Psoas muscle (tissue), 7 donors: ENCODE measurements at regions not wholly inside any gene's neighbourhood (a gene's known extent, or its start where the extent isn't known, plus 50 kb on each side); places are given as distances from the start of the nearest gene placed in this dataset.
A peak's percentile ranks its signal among the peaks of the same experiment; 100 is the strongest.
"Not testable (repeated sequence)": the region's sequence is repeated elsewhere in the genome, so short reads cannot be mapped to it uniquely, and the experiment has no call there.

Experiments
- ATAC-seq, 4 donors: fragments of 200-7000 bp; cut with Tn5 transposase; one replicate each; pipeline ENCODE4 v1.9.1; 2020; ENCODE audit warnings: moderate library complexity in 3 of 4, mild to moderate bottlenecking in 2 of 4
- DNase-seq, 2 donors: peaks; one replicate each; pipeline ENCODE4 v3.0.0-alpha.2; 2020
- H3K27ac ChIP-seq: fragments of 200-600 bp; one replicate; pipeline ENCODE4 v1.8.0; 2022
- H3K27me3 ChIP-seq, 3 donors: fragments of 200-600 bp in 1 of 3; one replicate each; pipeline versions ENCODE4 v1.6.1 to v1.8.0; 2013 to 2022; ENCODE audit warnings: low read length in 2 of 3, mild to moderate bottlenecking in 2 of 3, moderate library complexity in 1 of 3; ENCODE audit not compliant: insufficient read depth in 3 of 3
- H3K36me3 ChIP-seq, 2 donors: fragments of 200-600 bp in 1 of 2; one replicate each; pipeline versions ENCODE4 v1.6.1 to v1.8.0; 2013 to 2022; ENCODE audit warnings: low read depth in 1 of 2, mild to moderate bottlenecking in 1 of 2, moderate library complexity in 1 of 2; ENCODE audit not compliant: insufficient read depth in 1 of 2
- H3K4me1 ChIP-seq: fragments of 200-600 bp; one replicate; pipeline ENCODE4 v1.8.0; 2022
- H3K4me3 ChIP-seq: fragments of 200-600 bp; one replicate; pipeline ENCODE4 v1.8.0; 2022; ENCODE audit warnings: mild to moderate bottlenecking
- H3K9me3 ChIP-seq: fragments of 200-600 bp; one replicate; pipeline ENCODE4 v1.8.0; 2022
- WGBS, 3 donors: extraction: QIAGEN DNeasy Blood & Tissue Kit; methylation state at CpG; one replicate each; pipeline versions ENCODE4 v1.1.6 to v1.1.7; 2013; 5-methylcytosine and 5-hydroxymethylcytosine counted together
- intact Hi-C, 2 donors: fragments of 100-400 bp; cut with DNase I; formaldehyde crosslinking; loops; one replicate each; pipeline versions ENCODE4 v1.11.0 to v1.14.2; 2022
- TF ChIP-seq, protein P1 (sequence below): fragments of 200-600 bp; IDR thresholded peaks from one replicate; pipeline ENCODE4 v1.8.0; 2022; ENCODE audit warnings: antibody characterized with exemption
- donor health status: healthy with polysubstance abuse.
- donor health status: DM: no; HTN: no; CAD: no; lungs with moderate emphysema.
- donor health status: Bipolar disorder and iron deficiency.
- donor health status: healthy.
- donor health status: DM: yes; HTN: yes; CAD: no.
- donor health status: DM: no; HTN: no; CAD: no.
- donor health status: DM: yes; HTN: yes; CAD: no.

DNA sequence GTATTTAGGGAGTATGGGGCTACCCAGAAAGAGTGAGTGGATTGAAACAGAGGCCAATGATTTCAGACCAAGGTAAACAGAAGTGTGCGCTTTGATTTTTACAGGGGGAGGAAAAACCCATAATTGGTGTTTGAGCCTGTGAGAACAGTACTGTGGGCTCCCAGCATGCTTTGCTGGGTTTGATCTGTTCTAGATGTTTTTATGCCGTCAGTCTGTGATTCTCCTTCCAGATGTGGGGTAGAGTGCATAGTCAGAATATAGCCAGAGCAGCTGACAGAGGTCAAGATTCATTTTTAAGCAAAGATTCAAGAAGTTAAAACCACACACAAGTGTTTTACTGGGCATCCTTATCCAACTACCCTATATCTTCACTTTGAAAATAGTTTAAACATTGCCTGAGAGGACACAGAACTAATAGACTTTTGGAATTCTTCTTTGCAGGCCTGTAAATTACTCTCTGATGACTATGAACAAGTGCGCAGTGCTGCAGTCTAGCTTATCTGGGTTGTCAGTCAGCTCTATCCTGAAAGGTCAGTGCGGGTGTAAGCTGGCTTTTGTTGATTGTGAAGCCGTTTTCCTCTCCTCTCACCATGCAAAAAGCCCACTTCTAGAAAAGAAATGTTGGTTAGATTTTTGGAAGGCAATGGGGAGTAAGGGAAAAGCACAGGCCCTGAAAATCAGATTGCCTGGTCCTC, 216.2 kb upstream of the VKORC1L1 start:
- H3K27ac ChIP-seq, H3K4me1 ChIP-seq, DNase-seq, H3K27me3 ChIP-seq, ATAC-seq, intact Hi-C loops, H3K4me3 ChIP-seq, H3K9me3 ChIP-seq, H3K36me3 ChIP-seq: not testable (repeated sequence)
- WGBS, 3 donors, result no CpG with 5 or more reads among the region's 5 CpGs

DNA sequence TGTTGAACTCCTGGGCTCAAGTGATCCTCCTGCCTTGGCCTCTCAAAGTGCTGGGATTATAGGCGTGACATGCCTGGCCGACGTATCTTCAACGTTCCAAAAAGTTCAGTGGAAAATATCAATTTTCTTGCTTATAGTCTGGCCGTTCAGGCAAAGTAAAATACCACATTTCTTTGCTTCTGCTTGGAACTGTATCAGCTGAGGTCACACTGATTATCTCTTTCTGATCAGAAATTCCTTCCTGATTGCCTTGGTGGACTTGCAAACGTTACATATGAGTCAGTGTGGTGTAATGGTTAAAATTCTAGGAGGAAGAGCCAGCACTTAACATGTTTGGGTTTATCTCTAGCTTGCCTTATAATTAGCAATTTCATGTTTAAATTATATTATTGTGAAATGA, 189.5 kb upstream of the VKORC1L1 start:
- intact Hi-C loops, DNase-seq, H3K27ac ChIP-seq, ATAC-seq, H3K27me3 ChIP-seq, H3K4me3 ChIP-seq, H3K36me3 ChIP-seq, H3K4me1 ChIP-seq, H3K9me3 ChIP-seq: not testable (repeated sequence)
- 31 to 47% (median 37%) methylated on average over 6 of the region's 6 CpGs for WGBS, 3 donors

DNA sequence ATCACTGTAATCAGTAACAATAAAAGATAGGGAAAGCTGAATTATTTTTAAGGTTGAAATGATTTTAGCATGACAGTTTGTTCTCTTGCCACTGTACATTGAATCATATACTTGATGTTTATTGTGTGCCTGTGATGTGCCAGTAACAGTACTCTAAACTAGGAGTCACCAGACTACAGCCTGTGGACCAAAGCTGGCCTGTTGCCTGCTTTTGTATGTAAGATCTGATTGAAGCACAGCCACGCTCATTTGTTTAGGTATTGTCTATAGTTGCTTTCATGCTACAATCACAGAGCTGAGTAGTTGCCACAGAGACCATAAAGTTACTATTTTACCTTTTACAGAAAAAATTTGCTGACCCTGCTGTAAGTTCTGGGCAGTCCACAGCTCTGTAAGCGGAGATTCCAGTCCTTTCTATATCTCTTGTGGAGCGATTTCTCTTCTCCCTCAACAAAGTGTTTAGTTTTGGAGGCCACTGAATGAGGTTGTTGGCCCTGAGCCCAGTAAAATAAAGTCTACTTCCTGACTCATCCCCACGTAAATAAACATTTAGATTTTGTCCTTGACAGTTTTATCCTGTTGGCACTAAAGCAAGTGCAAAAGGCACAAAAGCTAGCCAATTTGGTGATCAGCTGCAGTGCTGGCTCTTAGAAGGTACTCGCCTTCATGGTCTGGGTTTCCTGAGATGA, 173.7 kb upstream of the VKORC1L1 start:
- 75 to 100% (median 100%) methylated on average over 1 of the region's 5 CpGs for WGBS, 3 donors
- intact Hi-C loops, H3K4me1 ChIP-seq, H3K27ac ChIP-seq, H3K36me3 ChIP-seq, H3K9me3 ChIP-seq, ATAC-seq, H3K4me3 ChIP-seq, H3K27me3 ChIP-seq, DNase-seq: not testable (repeated sequence)

DNA sequence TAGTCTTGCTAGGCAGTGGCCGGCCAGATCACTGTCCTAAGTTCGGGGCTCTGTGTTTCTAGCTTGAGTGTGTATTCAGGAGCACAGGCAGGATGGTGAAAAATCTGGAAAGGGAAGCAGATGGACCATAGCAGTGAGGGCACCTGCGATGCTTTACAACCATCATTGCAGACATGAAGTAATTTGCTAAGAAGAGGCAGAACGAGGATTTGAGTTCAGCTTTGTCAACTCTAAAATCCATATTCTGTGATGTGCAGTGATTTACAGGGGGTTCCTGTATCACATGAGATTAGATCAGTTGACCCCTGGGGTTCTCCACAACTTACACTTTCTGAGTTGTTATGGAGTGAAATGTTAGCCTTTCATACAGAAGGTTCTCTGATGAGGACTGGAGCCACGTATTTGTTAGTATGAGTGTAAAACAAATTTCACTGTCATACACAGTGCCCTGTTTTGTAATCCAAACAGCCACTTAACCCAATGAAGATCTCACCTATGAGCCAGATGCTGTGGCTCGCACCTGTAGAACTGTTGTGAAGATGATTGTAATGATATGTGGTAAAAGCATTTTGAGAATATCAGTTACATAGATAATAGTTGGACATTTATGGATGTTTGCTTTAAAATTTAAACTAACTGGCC, 173.0 kb upstream of the VKORC1L1 start:
- H3K36me3 ChIP-seq, H3K27me3 ChIP-seq, H3K4me1 ChIP-seq, DNase-seq, H3K9me3 ChIP-seq, ATAC-seq, H3K27ac ChIP-seq, intact Hi-C loops, H3K4me3 ChIP-seq: not testable (repeated sequence)
- WGBS, 3 donors, result 77 to 83% (median 78%) methylated on average over 4 of the region's 6 CpGs

DNA sequence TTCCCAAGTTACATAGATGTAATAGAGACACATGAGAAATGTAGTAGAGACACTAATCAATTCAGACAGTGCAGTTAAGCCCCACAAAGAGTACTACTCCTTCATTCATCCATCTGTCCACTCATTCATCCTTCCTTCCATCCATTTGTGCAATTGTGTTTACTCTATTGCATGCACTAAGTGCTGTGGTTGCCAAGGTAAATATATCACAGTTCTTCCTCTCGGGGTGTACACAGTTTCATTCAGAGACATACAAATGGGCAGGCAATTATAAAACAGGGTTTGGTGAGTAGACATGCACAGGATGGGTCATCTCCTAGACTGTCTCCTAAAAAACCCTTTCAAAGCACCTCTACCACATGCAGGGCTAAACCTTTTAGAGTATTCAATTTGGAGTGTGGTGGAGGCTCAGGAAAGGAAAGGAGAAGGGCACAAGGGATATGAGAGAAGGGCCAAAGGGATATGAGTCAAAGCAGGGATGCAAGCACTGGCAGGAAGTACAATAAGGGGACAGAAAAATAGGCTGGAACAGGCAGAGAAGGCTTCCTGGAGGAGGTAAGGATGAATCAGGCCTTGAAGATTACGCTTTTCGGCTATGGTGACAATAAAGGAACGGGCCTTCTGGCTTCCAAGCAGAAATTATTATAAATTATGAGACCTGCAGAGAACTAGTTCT, 153.6 kb upstream of the VKORC1L1 start:
- H3K36me3 ChIP-seq, H3K27me3 ChIP-seq, ATAC-seq, H3K4me1 ChIP-seq, H3K4me3 ChIP-seq, H3K27ac ChIP-seq, DNase-seq, intact Hi-C loops, H3K9me3 ChIP-seq: not testable (repeated sequence)
- WGBS, 3 donors, result 66 to 99% (median 97%) methylated on average over 4 of the region's 4 CpGs

DNA sequence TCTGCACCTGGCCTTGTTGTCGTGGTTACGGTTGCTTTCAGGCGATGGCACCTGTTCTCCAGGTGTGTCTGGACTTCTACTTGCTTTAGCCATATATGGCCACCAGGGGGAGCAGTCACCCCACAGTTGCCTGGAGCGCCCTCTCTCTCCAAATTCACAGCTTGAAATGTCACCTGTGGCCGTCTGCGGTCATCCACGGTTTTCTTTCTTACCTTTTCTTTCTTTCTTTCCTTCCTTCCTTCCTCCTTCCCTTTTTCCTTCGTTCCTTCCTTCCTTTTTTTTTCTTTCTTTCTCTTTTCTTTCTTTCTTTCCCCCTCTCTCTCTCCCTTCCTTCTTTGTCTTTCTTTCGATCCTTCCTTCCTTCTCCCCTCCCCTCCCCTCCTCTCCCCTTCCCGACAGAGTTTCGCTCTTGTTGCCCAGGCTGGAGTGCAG, 150.5 kb upstream of the VKORC1L1 start:
- Histone ChIP-seq H3K27me3 (no peaks in the 10 kb centered on the region), H3K9me3 (no peaks in the 10 kb centered on the region), H3K4me1 (no peaks in the 10 kb centered on the region), H3K4me3 (no peak overlapping the region), H3K36me3 (peaks cover 0 to 7% of the 10 kb centered on the region in 2 donors), H3K27ac (no peak overlapping the region)
- intact Hi-C loops, result no loop called here
- DNase-seq (peak; percentile 24 to 59), ATAC-seq (peak in 3 of 4 donors; percentile 49 to 72 (median 51))
- TF ChIP-seq, protein P1, sequence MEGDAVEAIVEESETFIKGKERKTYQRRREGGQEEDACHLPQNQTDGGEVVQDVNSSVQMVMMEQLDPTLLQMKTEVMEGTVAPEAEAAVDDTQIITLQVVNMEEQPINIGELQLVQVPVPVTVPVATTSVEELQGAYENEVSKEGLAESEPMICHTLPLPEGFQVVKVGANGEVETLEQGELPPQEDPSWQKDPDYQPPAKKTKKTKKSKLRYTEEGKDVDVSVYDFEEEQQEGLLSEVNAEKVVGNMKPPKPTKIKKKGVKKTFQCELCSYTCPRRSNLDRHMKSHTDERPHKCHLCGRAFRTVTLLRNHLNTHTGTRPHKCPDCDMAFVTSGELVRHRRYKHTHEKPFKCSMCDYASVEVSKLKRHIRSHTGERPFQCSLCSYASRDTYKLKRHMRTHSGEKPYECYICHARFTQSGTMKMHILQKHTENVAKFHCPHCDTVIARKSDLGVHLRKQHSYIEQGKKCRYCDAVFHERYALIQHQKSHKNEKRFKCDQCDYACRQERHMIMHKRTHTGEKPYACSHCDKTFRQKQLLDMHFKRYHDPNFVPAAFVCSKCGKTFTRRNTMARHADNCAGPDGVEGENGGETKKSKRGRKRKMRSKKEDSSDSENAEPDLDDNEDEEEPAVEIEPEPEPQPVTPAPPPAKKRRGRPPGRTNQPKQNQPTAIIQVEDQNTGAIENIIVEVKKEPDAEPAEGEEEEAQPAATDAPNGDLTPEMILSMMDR, result peak; percentile 81
- 38 to 44% (median 41%) methylated on average over 11 of the region's 11 CpGs for WGBS, 3 donors

DNA sequence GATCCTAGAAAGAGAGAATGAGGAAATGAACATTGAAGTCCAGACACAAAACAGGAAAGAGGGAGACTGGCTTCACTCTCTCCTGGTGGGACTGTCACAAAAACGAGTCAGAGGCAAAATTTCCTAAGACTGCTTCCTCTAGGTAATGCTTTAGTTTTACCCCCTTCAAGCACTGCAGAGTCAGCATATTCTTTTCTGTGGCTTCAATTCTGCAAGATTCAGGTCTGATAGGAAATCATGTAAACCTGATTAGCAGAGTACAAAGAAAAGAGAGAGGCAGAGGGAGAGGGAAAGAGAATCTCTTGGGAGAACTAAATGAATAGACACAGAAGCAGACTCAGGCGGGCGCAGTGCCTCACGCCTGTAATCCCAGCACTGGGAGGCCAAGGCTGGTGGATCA, 145.7 kb upstream of the VKORC1L1 start:
- H3K4me1 ChIP-seq, H3K27ac ChIP-seq, H3K36me3 ChIP-seq, H3K4me3 ChIP-seq, ATAC-seq, intact Hi-C loops, H3K27me3 ChIP-seq, H3K9me3 ChIP-seq, DNase-seq: not testable (repeated sequence)
- WGBS, 3 donors, result 85 to 91% (median 91%) methylated on average over 4 of the region's 4 CpGs
